ENCODE measurements at regions not wholly inside any gene's neighbourhood (a gene's known extent, or its start where the extent isn't known, plus 50 kb on each side); places are given as distances from the start of the nearest gene placed in this dataset.

DNA sequence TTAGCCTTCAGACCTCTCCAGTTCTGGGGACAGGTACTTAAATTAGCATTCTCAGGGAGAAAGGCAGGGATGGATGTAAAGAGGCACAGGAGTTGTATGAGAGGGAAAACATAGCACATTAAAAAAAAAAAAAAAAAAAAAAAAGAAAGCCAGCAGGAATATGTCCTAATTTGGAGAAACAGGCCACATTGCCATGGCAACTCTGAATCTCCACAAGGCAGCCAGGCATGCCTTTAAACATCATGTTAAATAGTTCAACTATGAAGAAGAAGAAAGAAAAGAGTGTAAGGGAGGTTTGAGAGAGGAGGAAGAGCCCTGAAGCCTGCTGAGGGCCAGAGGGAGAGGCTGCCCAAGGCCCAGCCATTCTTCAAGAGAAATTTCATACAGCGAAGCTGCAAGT is 145.8 kb downstream of the GRIN2B start:
- TF ChIP-seq CTCF (IDR thresholded peaks at IDR 0.05; ENCODE audit: low read length) (no peak), EZH2 (optimal IDR thresholded peaks at IDR 0.05; ENCODE audit: low read depth, low read length) (no peak)

All from MM.1S (cell line).